Stimulated activated memory B cell treated with anti-CD40 and anti-IgM and Interleukin-4, amounts not matched to agents 10 μg/mL and 1 μg/mL and 100 μg/mL, for 72 hours (primary cell): ENCODE measurements at regions not wholly inside any gene's neighbourhood (a gene's known extent, or its start where the extent isn't known, plus 50 kb on each side); places are given as distances from the start of the nearest gene placed in this dataset.
"Not testable (repeated sequence)": the region's sequence is repeated elsewhere in the genome, so short reads cannot be mapped to it uniquely, and the experiment has no call there.

ENCODE experiments used
- ATAC-seq: fragments of 150-1000 bp; cut with Tn5 transposase; 2 replicates; pipeline ENCODE4 v1.10.0; 2021
- H3K27ac Mint-ChIP-seq: one replicate; pipeline ENCODE4 v1.8.0; 2022; ENCODE audit warnings: mild to moderate bottlenecking, mixed read lengths
- H3K27me3 Mint-ChIP-seq: one replicate; pipeline ENCODE4 v1.8.0; 2022; ENCODE audit warnings: mixed read lengths
- H3K36me3 Mint-ChIP-seq: one replicate; pipeline ENCODE4 v1.8.0; 2022; ENCODE audit warnings: mixed read lengths
- H3K4me1 Mint-ChIP-seq: one replicate; pipeline ENCODE4 v1.8.0; 2022; ENCODE audit warnings: mixed read lengths
- H3K4me3 Mint-ChIP-seq: one replicate; pipeline ENCODE4 v1.8.0; 2022; ENCODE audit warnings: mild to moderate bottlenecking, moderate library complexity, mixed read lengths
- H3K9me3 Mint-ChIP-seq: one replicate; pipeline ENCODE4 v1.8.0; 2022; ENCODE audit warnings: mixed read lengths

- no peaks in the 10 kb centered on the region for H3K4me1 Mint-ChIP-seq
- no peaks in the 10 kb centered on the region for H3K27me3 Mint-ChIP-seq
- no peak overlapping the region for H3K4me3 Mint-ChIP-seq
- no peaks in the 10 kb centered on the region for H3K9me3 Mint-ChIP-seq
- ATAC-seq: no peak
- no peaks in the 10 kb centered on the region for H3K36me3 Mint-ChIP-seq
- no peak overlapping the region for H3K27ac Mint-ChIP-seq
Measured at GRCh38 chr7:49488573-49488972, 284.9 kb upstream of the VWC2 start.

- no peak for ATAC-seq
- H3K9me3 Mint-ChIP-seq: no peaks in the 10 kb centered on the region
- no peak overlapping the region for H3K4me3 Mint-ChIP-seq
- H3K4me1 Mint-ChIP-seq: no peaks in the 10 kb centered on the region
- H3K36me3 Mint-ChIP-seq: no peaks in the 10 kb centered on the region
- H3K27me3 Mint-ChIP-seq: no peaks in the 10 kb centered on the region
- no peak overlapping the region for H3K27ac Mint-ChIP-seq
Measured at GRCh38 chr7:49497471-49497870, 276.0 kb upstream of the VWC2 start.

- no peak overlapping the region for H3K4me3 Mint-ChIP-seq
- no peak for ATAC-seq
- H3K27me3 Mint-ChIP-seq: no peaks in the 10 kb centered on the region
- H3K4me1 Mint-ChIP-seq: no peaks in the 10 kb centered on the region
- no peaks in the 10 kb centered on the region for H3K36me3 Mint-ChIP-seq
- H3K27ac Mint-ChIP-seq: no peak overlapping the region
- H3K9me3 Mint-ChIP-seq: no peaks in the 10 kb centered on the region
Measured at GRCh38 chr7:49500741-49501140, 272.7 kb upstream of the VWC2 start.

GRCh38 chr7:49507206-49507605 is 266.2 kb upstream of the VWC2 start:
- ATAC-seq, H3K27me3 Mint-ChIP-seq, H3K4me3 Mint-ChIP-seq, H3K36me3 Mint-ChIP-seq, H3K4me1 Mint-ChIP-seq, H3K9me3 Mint-ChIP-seq, H3K27ac Mint-ChIP-seq: not testable (repeated sequence)

GRCh38 chr7:49513911-49514310 is 259.5 kb upstream of the VWC2 start:
- H3K27me3 Mint-ChIP-seq: no peaks in the 10 kb centered on the region
- ATAC-seq: no peak
- H3K36me3 Mint-ChIP-seq: no peaks in the 10 kb centered on the region
- H3K9me3 Mint-ChIP-seq: no peaks in the 10 kb centered on the region
- no peaks in the 10 kb centered on the region for H3K4me1 Mint-ChIP-seq
- no peak overlapping the region for H3K27ac Mint-ChIP-seq
- no peak overlapping the region for H3K4me3 Mint-ChIP-seq

GRCh38 chr7:49520951-49521350 is 252.5 kb upstream of the VWC2 start:
- H3K36me3 Mint-ChIP-seq: no peaks in the 10 kb centered on the region
- H3K9me3 Mint-ChIP-seq: peaks cover 4% of the 10 kb centered on the region
- no peak for ATAC-seq
- H3K27ac Mint-ChIP-seq: no peak overlapping the region
- H3K4me3 Mint-ChIP-seq: no peak overlapping the region
- no peaks in the 10 kb centered on the region for H3K4me1 Mint-ChIP-seq
- no peaks in the 10 kb centered on the region for H3K27me3 Mint-ChIP-seq

GRCh38 chr7:49522111-49522510 is 251.3 kb upstream of the VWC2 start:
- peaks cover 4% of the 10 kb centered on the region for H3K9me3 Mint-ChIP-seq
- H3K4me1 Mint-ChIP-seq: no peaks in the 10 kb centered on the region
- no peaks in the 10 kb centered on the region for H3K36me3 Mint-ChIP-seq
- H3K27me3 Mint-ChIP-seq: no peaks in the 10 kb centered on the region
- no peak for ATAC-seq
- no peak overlapping the region for H3K4me3 Mint-ChIP-seq
- no peak overlapping the region for H3K27ac Mint-ChIP-seq

- no peaks in the 10 kb centered on the region for H3K36me3 Mint-ChIP-seq
- H3K4me1 Mint-ChIP-seq: no peaks in the 10 kb centered on the region
- ATAC-seq: no peak
- H3K27me3 Mint-ChIP-seq: no peaks in the 10 kb centered on the region
- no peak overlapping the region for H3K4me3 Mint-ChIP-seq
- peaks cover 6% of the 10 kb centered on the region for H3K9me3 Mint-ChIP-seq
- no peak overlapping the region for H3K27ac Mint-ChIP-seq
Measured at GRCh38 chr7:49523870-49524269, 249.6 kb upstream of the VWC2 start.

- Mint-ChIP-seq H3K27ac (no peak overlapping the region), H3K36me3 (no peaks in the 10 kb centered on the region), H3K4me3 (no peak overlapping the region), H3K27me3 (no peaks in the 10 kb centered on the region), H3K9me3 (peaks cover 3% of the 10 kb centered on the region), H3K4me1 (no peaks in the 10 kb centered on the region)
- ATAC-seq: no peak
Measured at GRCh38 chr7:49527182-49527581, 246.3 kb upstream of the VWC2 start.

- H3K9me3 Mint-ChIP-seq: peaks cover 2% of the 10 kb centered on the region
- no peak overlapping the region for H3K27ac Mint-ChIP-seq
- no peak for ATAC-seq
- no peak overlapping the region for H3K4me3 Mint-ChIP-seq
- H3K27me3 Mint-ChIP-seq: no peaks in the 10 kb centered on the region
- H3K36me3 Mint-ChIP-seq: no peaks in the 10 kb centered on the region
- no peaks in the 10 kb centered on the region for H3K4me1 Mint-ChIP-seq
Measured at GRCh38 chr7:49530481-49530880, 243.0 kb upstream of the VWC2 start.

GRCh38 chr7:49563693-49564378 is 209.6 kb upstream of the VWC2 start:
- Mint-ChIP-seq H3K4me3 (no peak overlapping the region), H3K27me3 (no peaks in the 10 kb centered on the region), H3K9me3 (peaks cover 11% of the 10 kb centered on the region), H3K27ac (no peak overlapping the region), H3K36me3 (no peaks in the 10 kb centered on the region), H3K4me1 (no peaks in the 10 kb centered on the region)
- no peak for ATAC-seq

GRCh38 chr7:49564379-49564714 is 209.1 kb upstream of the VWC2 start:
- Mint-ChIP-seq H3K4me1 (no peaks in the 10 kb centered on the region), H3K36me3 (no peaks in the 10 kb centered on the region), H3K27me3 (no peaks in the 10 kb centered on the region), H3K27ac (no peak overlapping the region), H3K4me3 (no peak overlapping the region), H3K9me3 (peaks cover 11% of the 10 kb centered on the region)
- no peak for ATAC-seq

- no peak overlapping the region for H3K27ac Mint-ChIP-seq
- ATAC-seq: no peak
- H3K4me3 Mint-ChIP-seq: no peak overlapping the region
- H3K4me1 Mint-ChIP-seq: no peaks in the 10 kb centered on the region
- peaks cover 13% of the 10 kb centered on the region for H3K9me3 Mint-ChIP-seq
- H3K36me3 Mint-ChIP-seq: no peaks in the 10 kb centered on the region
- H3K27me3 Mint-ChIP-seq: no peaks in the 10 kb centered on the region
Measured at GRCh38 chr7:49577576-49577975, 195.9 kb upstream of the VWC2 start.

- ATAC-seq: no peak
- H3K4me3 Mint-ChIP-seq: no peak overlapping the region
- H3K27me3 Mint-ChIP-seq: no peaks in the 10 kb centered on the region
- no peaks in the 10 kb centered on the region for H3K36me3 Mint-ChIP-seq
- H3K9me3 Mint-ChIP-seq: peaks cover 7% of the 10 kb centered on the region
- H3K27ac Mint-ChIP-seq: no peak overlapping the region
- no peaks in the 10 kb centered on the region for H3K4me1 Mint-ChIP-seq
Measured at GRCh38 chr7:49579408-49579807, 194.0 kb upstream of the VWC2 start.

GRCh38 chr7:49580000-49580399 is 193.4 kb upstream of the VWC2 start:
- H3K4me3 Mint-ChIP-seq: no peak overlapping the region
- H3K36me3 Mint-ChIP-seq: no peaks in the 10 kb centered on the region
- ATAC-seq: no peak
- peaks cover 7% of the 10 kb centered on the region for H3K9me3 Mint-ChIP-seq
- H3K4me1 Mint-ChIP-seq: no peaks in the 10 kb centered on the region
- H3K27ac Mint-ChIP-seq: no peak overlapping the region
- H3K27me3 Mint-ChIP-seq: no peaks in the 10 kb centered on the region

- Mint-ChIP-seq H3K9me3 (peaks cover 7% of the 10 kb centered on the region), H3K27me3 (no peaks in the 10 kb centered on the region), H3K36me3 (no peaks in the 10 kb centered on the region), H3K27ac (no peak overlapping the region), H3K4me1 (no peaks in the 10 kb centered on the region), H3K4me3 (no peak overlapping the region)
- no peak for ATAC-seq
Measured at GRCh38 chr7:49580761-49581160, 192.7 kb upstream of the VWC2 start.

- no peaks in the 10 kb centered on the region for H3K4me1 Mint-ChIP-seq
- no peaks in the 10 kb centered on the region for H3K27me3 Mint-ChIP-seq
- no peaks in the 10 kb centered on the region for H3K36me3 Mint-ChIP-seq
- H3K4me3 Mint-ChIP-seq: no peak overlapping the region
- no peak overlapping the region for H3K27ac Mint-ChIP-seq
- ATAC-seq: no peak
- H3K9me3 Mint-ChIP-seq: peaks cover 7% of the 10 kb centered on the region
Measured at GRCh38 chr7:49583440-49583839, 190.0 kb upstream of the VWC2 start.
